ENCODE measurements at regions not wholly inside any gene's neighbourhood (a gene's known extent, or its start where the extent isn't known, plus 50 kb on each side); places are given as distances from the start of the nearest gene placed in this dataset.

GRCh38 chr6:105452924-105453756, 50.3 kb upstream of the PREP start:
- TF ChIP-seq CTCF (IDR thresholded peaks at IDR 0.05) (no peak), EZH2 (IDR thresholded peaks at IDR 0.05; ENCODE audit: borderline replicate concordance, insufficient read depth, low read depth, low read length, poor library complexity, severe bottlenecking) (no peak)
